Keratinocyte (primary cell): ENCODE measurements at regions not wholly inside any gene's neighbourhood (a gene's known extent, or its start where the extent isn't known, plus 50 kb on each side); places are given as distances from the start of the nearest gene placed in this dataset.
"Not testable (repeated sequence)": the region's sequence is repeated elsewhere in the genome, so short reads cannot be mapped to it uniquely, and the experiment has no call there.

Source experiments
- DNase-seq: peaks from one replicate; pipeline ENCODE4 v3.0.0-alpha.2; 2011; ENCODE audit warnings: low read depth, missing footprints, low spot score
- FAIRE-seq: peaks from 2 replicates; lab custom pipeline; 2011; peaks lifted over from hg19 to GRCh38; lab: Jason Lieb, UNC
- H2AFZ ChIP-seq: 2 replicates; pipeline ENCODE4 v1.6.0; 2012; ENCODE audit warnings: low read length, control low read depth, inconsistent platforms; ENCODE audit not compliant: control insufficient read depth
- H3K27ac ChIP-seq: 2 replicates; pipeline ENCODE4 v1.5.1; 2011; ENCODE audit warnings: low read length; ENCODE audit not compliant: control insufficient read depth, insufficient read depth
- H3K27me3 ChIP-seq: 3 replicates; pipeline ENCODE4 v1.6.0; 2011; ENCODE audit warnings: low read length; ENCODE audit not compliant: control insufficient read depth, insufficient read depth; ENCODE audit errors: extremely low read depth
- H3K36me3 ChIP-seq, 2 experiments: 2 replicates in 1 of 2; 3 replicates in 1 of 2; pipeline ENCODE4 v1.5.1; 2011; ENCODE audit warnings: low read length in 2 of 2, mild to moderate bottlenecking in 1 of 2; ENCODE audit not compliant: control insufficient read depth in 2 of 2, insufficient read depth in 2 of 2; ENCODE audit errors: extremely low read depth in 1 of 2
- H3K4me1 ChIP-seq: 3 replicates; pipeline ENCODE4 v1.5.1; 2011; ENCODE audit warnings: low read length; ENCODE audit not compliant: control insufficient read depth, insufficient read depth; ENCODE audit errors: extremely low read depth
- H3K4me2 ChIP-seq: 3 replicates; pipeline ENCODE4 v1.6.0; 2011; ENCODE audit warnings: low read depth, low read length; ENCODE audit not compliant: control insufficient read depth, insufficient read depth; ENCODE audit errors: extremely low read depth
- H3K4me3 ChIP-seq, 3 experiments: fragments of 200-600 bp in 1 of 3; sonication (generic) in 1 of 3; 2 replicates in 2 of 3; 3 replicates in 1 of 3; pipeline ENCODE4 v1.5.1; 2011 to 2016; ENCODE audit warnings: low read length in 3 of 3, mild to moderate bottlenecking in 3 of 3, control low read depth in 2 of 3, inconsistent platforms in 1 of 3, low read depth in 1 of 3, mixed read lengths in 1 of 3, mixed run types in 1 of 3, moderate library complexity in 1 of 3; ENCODE audit not compliant: control insufficient read depth in 2 of 3, insufficient read depth in 2 of 3; ENCODE audit errors: extremely low read depth in 1 of 3
- H3K79me2 ChIP-seq: 2 replicates; pipeline ENCODE4 v1.6.0; 2012; ENCODE audit warnings: low read length; ENCODE audit not compliant: control insufficient read depth, insufficient read depth
- H3K9ac ChIP-seq: 3 replicates; pipeline ENCODE4 v1.6.0; 2011; ENCODE audit warnings: low read length; ENCODE audit not compliant: control insufficient read depth, insufficient read depth; ENCODE audit errors: extremely low read depth
- H3K9me1 ChIP-seq: 3 replicates; pipeline ENCODE4 v1.6.0; 2011; ENCODE audit warnings: low read length; ENCODE audit not compliant: control insufficient read depth, insufficient read depth; ENCODE audit errors: extremely low read depth
- H3K9me3 ChIP-seq: 2 replicates; pipeline ENCODE4 v1.5.1; 2012; ENCODE audit warnings: low read depth, low read length; ENCODE audit not compliant: control insufficient read depth
- H4K20me1 ChIP-seq: 3 replicates; pipeline ENCODE4 v1.6.0; 2011; ENCODE audit warnings: low read length; ENCODE audit not compliant: control insufficient read depth, insufficient read depth; ENCODE audit errors: extremely low read depth
- CTCF ChIP-seq, 3 experiments: IDR thresholded peaks in 1 of 3; conservative IDR thresholded peaks in 1 of 3; optimal IDR thresholded peaks in 1 of 3; 2 replicates in 2 of 3; 3 replicates in 1 of 3; pipeline versions ENCODE3 to v1.5.1; 2011; ENCODE audit warnings: low read length in 3 of 3, mild to moderate bottlenecking in 3 of 3, moderate library complexity in 2 of 3, control low read depth in 1 of 3, inconsistent platforms in 1 of 3; ENCODE audit not compliant: insufficient read depth in 2 of 3; ENCODE audit errors: extremely low read depth in 1 of 3
- EZH2 ChIP-seq: IDR thresholded peaks from one replicate; pipeline ENCODE4 v1.6.1; 2012; ENCODE audit warnings: inconsistent platforms, mild to moderate bottlenecking, low read length, moderate library complexity
- dilution Hi-C: fragments of 300-500 bp; cut with MboI; formaldehyde crosslinking; loops from one replicate; pipeline ENCODE4 v1.7.0; 2020; ENCODE audit warnings: low sequenced_read_pairs; ENCODE audit not compliant: extremely low pct_ligation_motif_present

DNA sequence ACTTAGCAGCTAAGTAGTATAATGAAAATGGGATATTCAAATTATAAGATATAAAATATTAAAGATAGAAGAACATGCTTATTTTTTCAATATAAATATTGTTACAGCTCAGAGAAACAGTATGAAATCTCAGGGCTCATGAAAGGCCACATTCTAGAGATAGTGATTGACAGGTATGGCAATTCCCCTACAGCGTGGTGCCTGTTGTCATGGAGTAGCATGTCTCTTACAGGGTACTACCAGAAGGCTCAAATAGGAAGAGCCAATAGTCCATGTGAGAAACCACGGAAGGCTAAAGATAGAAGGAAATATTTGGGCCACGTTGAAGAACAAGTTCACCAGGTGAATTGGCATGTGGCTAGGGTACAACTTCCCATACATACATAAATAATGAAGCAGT is 522.9 kb upstream of the ZNF337 start:
- H3K4me1 ChIP-seq, DNase-seq, H3K9me1 ChIP-seq, H3K36me3 ChIP-seq, H3K79me2 ChIP-seq, H3K27me3 ChIP-seq, H3K27ac ChIP-seq, H3K4me2 ChIP-seq, H2AFZ ChIP-seq, H4K20me1 ChIP-seq, H3K9ac ChIP-seq, H3K9me3 ChIP-seq, dilution Hi-C loops, FAIRE-seq, H3K4me3 ChIP-seq: not testable (repeated sequence)

GRCh38 chr20:26218301-26218700 is 521.6 kb upstream of the ZNF337 start:
- Histone ChIP-seq H3K27ac (no peak overlapping the region), H3K9ac (no peak overlapping the region), H4K20me1 (no peaks in the 10 kb centered on the region), H3K79me2 (no peaks in the 10 kb centered on the region), H3K4me3 (no peak overlapping the region), H2AFZ (no peak overlapping the region), H3K9me1 (no peaks in the 10 kb centered on the region), H3K36me3 (no peaks in the 10 kb centered on the region), H3K4me2 (no peak overlapping the region), H3K27me3 (no peaks in the 10 kb centered on the region), H3K4me1 (no peaks in the 10 kb centered on the region), H3K9me3 (no peaks in the 10 kb centered on the region)
- DNase-seq: no peak
- FAIRE-seq: no peak
- no peak for TF ChIP-seq CTCF (optimal IDR thresholded peaks at IDR 0.05 in 1 of 3, IDR thresholded peaks at IDR 0.05 in 1 of 3, conservative IDR thresholded peaks at IDR 0.05 in 1 of 3; ENCODE audit: extremely low read depth in 1 of 3, insufficient read depth in 2 of 3, low read length in 3 of 3)
- no peak for TF ChIP-seq EZH2
- dilution Hi-C loops: no loop called here

DNA sequence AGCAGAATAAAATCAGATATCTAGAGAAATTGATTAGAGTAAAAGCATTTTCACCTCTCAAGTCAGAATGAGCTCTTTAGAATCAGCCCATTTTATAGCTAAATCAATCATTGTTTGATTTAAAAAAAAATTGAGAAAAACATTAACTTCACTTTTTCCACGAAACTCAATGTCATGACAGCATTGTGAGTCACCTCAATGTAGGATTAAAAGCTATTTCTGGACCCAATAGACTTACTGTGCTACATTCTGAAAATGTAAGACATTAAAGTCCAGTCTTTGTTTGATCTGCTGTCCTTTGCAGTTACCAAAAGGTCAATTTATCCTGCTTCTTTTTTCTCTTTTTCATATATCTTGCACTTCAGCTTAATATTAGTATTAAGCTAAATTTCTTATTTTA is 519.4 kb upstream of the ZNF337 start:
- FAIRE-seq: no peak
- no peak for DNase-seq
- Histone ChIP-seq H2AFZ (no peak overlapping the region), H3K4me1 (no peaks in the 10 kb centered on the region), H3K9ac (no peak overlapping the region), H3K36me3 (no peaks in the 10 kb centered on the region), H3K9me1 (no peaks in the 10 kb centered on the region), H3K4me3 (no peak overlapping the region), H3K27ac (no peak overlapping the region), H3K27me3 (no peaks in the 10 kb centered on the region), H3K9me3 (no peaks in the 10 kb centered on the region), H3K79me2 (no peaks in the 10 kb centered on the region), H4K20me1 (no peaks in the 10 kb centered on the region), H3K4me2 (no peak overlapping the region)
- dilution Hi-C loops: no loop called here
- no peak for TF ChIP-seq CTCF (optimal IDR thresholded peaks at IDR 0.05 in 1 of 3, IDR thresholded peaks at IDR 0.05 in 1 of 3, conservative IDR thresholded peaks at IDR 0.05 in 1 of 3; ENCODE audit: extremely low read depth in 1 of 3, insufficient read depth in 2 of 3, low read length in 3 of 3)
- TF ChIP-seq EZH2: no peak
